Activated T-cell treated with anti-CD3 and anti-CD28 coated beads for 4 hours (primary cell): ENCODE measurements at regions not wholly inside any gene's neighbourhood (a gene's known extent, or its start where the extent isn't known, plus 50 kb on each side); places are given as distances from the start of the nearest gene placed in this dataset.
"Not testable (repeated sequence)": the region's sequence is repeated elsewhere in the genome, so short reads cannot be mapped to it uniquely, and the experiment has no call there.

Experiments used
- DNase-seq: peaks from one replicate; pipeline ENCODE4 v3.0.0-alpha.2; 2020

DNA sequence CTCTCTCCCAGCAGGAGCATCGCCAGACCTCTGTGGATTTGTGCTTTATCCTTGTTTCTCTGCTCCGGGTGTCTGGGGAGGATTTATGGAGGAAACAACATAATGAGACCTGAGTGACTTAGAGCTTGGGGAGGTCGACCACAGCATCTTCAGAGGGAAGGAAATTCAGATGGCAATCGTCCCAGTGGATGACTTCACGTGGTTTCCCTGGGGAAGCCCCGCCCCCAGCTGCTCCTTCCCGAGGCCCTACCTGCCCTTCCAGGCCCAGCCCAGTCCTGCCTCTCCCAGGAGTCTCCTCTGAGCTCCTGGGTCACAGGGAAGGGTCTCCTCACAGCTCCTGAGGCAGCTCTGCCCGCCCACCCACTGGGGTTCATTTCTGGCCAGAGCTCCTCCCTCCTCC, 430.3 kb upstream of the SULF2 start:
- no peak for DNase-seq

GRCh38 chr20:48214601-48215000, 429.3 kb upstream of the SULF2 start:
- DNase-seq: no peak

- DNase-seq: not testable (repeated sequence)
These were observed 428.4 kb upstream of the SULF2 start for GRCh38 chr20:48213635-48214034.

GRCh38 chr20:48212806-48213509, 427.7 kb upstream of the SULF2 start:
- DNase-seq: no peak

GRCh38 chr20:48211847-48212246, 426.6 kb upstream of the SULF2 start:
- no peak for DNase-seq

GRCh38 chr20:48211238-48211637, 426.0 kb upstream of the SULF2 start:
- DNase-seq: no peak

- no peak for DNase-seq
These were observed 425.1 kb upstream of the SULF2 start for GRCh38 chr20:48210111-48211027.

DNA sequence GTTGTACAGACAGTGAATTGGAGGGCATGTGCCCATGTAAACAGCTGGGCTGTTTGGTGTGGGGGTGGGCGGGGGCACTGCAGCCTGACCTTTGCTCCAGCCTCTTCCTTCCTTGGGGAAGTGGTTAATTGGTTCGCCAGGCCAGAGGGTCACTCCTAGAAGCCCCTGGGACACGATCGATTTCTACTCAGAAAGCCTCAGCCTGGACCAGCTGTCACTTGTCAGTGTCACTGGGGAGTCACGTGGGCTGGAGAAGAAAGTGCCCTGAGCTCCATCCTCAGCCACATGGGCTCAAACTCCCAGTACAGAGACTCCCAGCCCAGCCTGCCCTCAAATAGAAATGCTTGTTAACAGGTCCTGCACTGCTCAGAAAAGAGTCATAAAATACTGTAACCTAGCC, 423.8 kb upstream of the SULF2 start:
- no peak for DNase-seq

DNA sequence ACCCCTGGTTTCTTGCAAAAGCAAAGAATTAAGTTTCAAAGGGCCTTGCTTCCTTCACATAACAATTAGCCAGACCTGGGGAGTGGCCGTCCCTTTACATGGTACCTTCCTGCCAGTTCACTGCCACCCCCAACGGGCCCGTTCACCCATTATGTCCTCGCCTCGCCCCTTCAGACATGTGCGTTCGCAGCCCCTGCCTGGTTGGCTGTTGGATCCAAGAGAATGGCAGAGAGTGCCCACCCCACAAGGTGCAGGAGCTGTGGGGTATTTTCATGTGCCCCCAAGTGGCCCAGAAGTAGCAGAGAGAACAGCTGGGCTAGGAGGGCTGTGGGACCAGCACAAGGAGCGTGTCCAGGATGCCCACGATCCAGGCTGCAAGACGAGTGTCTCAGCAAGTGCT, 422.9 kb upstream of the SULF2 start:
- DNase-seq: no peak

DNA sequence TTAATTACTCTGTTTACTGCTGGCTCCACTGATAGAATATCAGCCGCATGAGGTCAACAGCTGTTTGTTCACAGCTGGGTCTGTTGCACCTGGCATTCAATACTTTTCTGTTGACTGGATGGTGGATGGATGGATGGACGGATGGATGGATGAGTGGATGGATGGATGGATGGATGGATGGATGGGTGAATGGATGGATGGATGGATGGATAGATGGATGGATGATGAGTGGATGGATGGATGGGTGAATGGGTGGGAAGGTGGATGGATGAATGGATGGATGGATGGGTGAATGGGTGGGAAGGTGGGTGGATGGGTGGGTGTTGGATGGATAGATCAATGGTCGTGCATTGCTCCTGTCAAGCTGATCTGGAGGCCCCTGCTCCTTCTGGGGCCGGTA, 422.2 kb upstream of the SULF2 start:
- no peak for DNase-seq

DNA sequence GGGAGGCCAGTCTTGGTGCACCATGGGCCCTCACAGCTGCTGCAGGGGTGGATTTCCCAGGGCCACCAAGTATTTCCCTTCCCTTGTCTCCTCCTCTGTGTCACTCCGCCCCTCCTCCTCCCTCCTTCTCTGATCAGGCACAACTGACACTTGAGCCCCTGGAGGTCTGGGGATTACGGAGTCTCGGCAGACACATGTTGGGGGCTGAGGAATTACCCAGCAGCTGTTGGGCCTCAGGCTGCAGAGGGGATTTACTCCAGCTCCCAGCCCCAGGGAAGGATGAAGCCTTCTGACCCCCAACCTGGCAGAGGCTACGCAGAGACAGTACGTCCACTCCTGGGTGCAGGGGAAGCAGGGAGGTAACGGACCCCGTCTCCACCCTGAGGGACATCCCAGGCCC, 420.5 kb upstream of the SULF2 start:
- no peak for DNase-seq

DNA sequence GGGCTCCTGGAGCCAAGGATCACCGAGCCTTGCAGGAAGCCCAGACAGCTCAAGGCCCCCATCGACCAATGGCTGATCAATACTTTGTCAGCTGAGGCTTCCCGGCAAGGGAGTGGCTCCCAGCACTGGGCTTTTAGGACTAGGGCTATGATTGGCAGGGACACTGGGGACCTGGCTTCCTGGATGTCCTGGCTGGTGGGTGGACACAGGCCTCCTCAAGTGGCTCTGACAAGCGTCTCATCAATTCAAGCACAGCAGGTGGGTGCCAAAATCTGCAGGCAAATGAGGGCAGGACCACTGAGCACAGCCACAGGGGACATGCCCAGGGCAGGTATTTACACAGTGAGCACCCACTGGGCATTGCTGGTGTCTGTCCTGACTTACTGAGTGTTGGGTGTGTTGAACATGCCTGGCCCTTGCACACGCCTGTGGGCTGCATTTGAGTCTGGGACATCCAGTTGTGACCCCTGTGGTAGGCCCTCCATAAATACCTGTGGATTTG, 420.1 kb upstream of the SULF2 start:
- no peak for DNase-seq

DNA sequence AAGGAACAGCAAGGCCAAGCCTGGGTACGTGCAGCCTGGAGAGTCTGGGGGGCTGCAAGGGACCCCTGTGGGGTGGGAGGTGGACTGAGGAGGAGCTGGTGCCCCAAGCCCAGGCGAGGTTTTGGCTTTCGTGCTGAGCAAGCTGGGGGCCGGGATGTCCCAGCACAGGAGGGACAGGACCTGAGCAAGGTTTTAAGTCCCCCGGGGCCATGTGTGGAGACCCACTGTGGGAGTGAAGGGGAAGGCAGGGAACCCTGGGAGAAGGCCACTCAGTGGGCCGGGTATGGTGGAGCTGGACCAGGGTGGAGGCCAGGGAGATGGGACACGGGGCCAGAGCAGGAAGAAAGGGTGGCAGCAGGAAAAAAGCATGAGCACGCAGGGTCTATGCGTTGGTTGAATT, 419.2 kb upstream of the SULF2 start:
- DNase-seq: no peak

- no peak for DNase-seq
These were observed 418.0 kb upstream of the SULF2 start for GRCh38 chr20:48203252-48203651.

DNA sequence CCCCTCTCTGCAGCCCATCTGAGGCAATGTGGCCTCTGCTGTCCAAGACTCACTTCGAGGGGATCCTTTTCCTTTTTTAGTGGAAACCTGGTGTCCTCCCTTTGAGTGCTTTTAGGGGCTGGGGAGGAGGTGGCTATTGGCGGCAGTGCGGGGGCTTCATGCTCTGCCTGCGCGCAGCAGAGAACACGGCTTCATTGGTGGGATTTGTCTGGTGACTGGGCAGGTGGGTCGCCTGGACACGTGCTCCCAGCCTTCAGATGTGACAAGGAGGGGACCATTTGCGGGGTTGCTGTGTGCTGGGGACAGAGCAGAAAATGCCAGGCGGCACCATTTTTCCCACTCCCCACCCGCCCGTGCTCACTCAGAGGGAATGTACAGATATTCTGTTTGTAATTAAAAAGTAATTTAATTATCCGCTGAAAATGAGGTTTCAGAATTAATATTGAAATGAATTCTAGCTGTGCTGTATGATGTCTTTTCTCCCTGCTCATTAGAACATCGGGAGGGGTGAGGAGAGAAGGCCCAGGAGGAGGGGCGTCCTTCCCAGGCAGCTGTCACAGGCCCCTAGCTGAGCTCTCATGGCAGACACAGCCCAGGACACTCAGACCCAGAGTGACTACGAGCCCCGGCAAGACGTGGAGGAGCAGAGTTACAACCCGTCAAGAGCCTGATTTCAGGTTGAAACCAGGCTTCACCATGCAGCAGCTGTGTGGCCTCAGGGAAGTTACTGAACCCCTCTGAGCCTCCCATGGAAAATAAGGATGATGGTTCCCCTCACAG, 417.2 kb upstream of the SULF2 start:
- no peak for DNase-seq

DNA sequence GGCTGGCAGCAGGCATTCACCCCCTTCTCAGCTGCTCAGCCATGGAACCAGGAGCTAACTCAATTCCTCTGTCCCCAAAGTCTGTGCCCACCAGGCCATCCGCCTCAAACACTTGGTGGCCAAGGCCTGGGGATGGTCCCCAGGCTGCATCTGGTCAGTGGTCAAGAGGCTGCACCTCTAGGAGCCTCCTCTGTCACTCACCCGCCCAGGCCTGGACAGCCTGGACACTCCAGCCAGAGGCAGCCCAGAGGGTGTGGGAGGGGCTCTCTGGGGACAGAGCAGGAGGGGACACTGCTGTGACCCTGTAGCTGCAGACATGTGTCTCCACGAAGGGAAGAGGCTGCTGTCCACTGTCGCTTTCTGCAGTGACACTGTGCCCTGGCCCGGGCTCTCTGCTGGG, 416.6 kb upstream of the SULF2 start:
- no peak for DNase-seq

GRCh38 chr20:48201188-48201587, 415.9 kb upstream of the SULF2 start:
- no peak for DNase-seq

DNA sequence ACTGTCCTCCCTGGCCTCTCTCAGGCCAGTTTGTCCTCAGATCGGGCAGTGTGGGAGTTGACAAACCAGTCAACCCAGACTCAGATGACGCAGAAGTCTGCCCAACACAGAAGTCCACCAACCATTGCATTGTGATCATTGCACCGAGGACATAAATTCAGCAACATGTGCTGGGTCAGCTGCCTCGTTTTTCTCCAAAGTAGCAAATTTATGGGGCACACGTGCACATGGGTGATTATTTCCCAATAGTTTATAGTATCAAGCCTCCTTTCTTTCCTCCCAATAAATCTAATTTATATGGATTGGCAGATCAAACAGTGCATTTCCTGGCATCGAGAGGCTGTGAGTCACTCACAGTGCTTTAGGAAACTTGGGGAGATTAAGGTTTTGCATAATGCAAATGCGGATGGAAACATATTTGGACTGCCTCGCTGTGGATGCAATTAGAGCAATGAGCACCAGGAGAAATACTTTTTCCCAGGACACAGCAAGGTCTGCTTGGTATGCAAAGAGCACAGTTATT, 413.7 kb upstream of the SULF2 start:
- DNase-seq: no peak

DNA sequence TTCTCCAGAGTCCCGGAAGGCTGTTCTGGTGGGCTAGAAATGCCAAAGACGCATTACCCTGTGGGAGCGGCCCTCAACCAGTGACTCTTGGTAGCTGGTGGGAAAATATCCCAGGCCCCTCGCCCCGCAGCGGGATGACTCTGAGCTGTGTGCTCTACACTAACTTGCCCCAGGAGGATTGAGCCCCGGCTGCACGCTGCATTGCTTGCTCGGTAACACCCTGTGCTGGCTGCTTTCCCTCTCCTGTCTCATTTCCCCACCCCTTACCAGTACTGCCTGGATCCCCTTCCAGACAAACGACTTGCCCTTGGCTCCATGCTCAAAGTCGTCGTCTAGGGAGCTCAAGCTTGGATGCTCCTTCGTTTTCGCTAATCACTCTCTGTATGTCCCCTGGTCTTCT, 411.8 kb upstream of the SULF2 start:
- no peak for DNase-seq

GRCh38 chr20:48196486-48196885, 411.2 kb upstream of the SULF2 start:
- DNase-seq: no peak

GRCh38 chr20:48196001-48196400, 410.7 kb upstream of the SULF2 start:
- no peak for DNase-seq

DNA sequence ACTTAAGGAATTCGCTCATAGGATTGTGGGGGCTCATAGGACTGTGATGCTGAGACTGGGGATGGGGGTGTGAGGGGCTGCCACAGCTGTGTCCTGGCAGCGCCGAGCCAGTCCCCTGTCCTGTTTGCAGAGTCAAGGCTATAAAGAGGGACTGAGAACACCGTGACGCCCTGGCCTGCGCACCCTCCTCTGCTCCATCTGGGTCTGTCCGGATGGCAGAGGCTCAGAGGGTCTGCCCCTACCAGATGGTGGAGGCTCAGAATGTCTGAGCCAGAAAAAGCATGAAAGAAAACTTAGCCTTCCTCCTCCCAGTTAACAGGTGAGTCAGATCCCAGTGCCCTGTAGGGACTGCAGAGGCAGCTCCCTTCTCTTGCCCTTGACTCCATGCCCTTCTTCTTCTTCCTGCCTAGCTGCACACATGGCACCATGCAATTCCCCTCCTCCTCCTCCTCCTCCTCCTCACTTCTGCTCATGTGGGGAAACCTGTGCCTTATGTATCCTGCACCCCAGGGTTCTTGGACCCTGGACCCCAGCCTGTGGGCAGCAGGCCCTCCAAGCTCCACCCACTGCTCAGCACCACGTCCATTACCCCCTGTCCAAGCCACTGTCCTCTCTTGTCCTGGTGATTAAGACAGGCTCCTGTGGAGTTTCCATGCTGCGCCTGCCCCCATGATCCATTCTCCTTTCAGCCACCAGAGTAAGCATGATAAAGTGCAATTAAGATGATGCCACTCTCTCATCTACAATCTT, 410.0 kb upstream of the SULF2 start:
- DNase-seq: no peak
